ENCODE measurements at regions not wholly inside any gene's neighbourhood (a gene's known extent, or its start where the extent isn't known, plus 50 kb on each side); places are given as distances from the start of the nearest gene placed in this dataset.

GRCh38 chr2:84290537-84290936, 168.5 kb downstream of the SUCLG1 start:
- no peak for DNase-seq (ENCODE audit: low read depth in 4 of 4, low spot score in 3 of 4)

GRCh38 chr2:84288293-84288692, 170.8 kb downstream of the SUCLG1 start:
- DNase-seq (ENCODE audit: low read depth in 4 of 4, low spot score in 3 of 4) = no peak

GRCh38 chr2:84286878-84287277, 172.2 kb downstream of the SUCLG1 start:
- no peak for DNase-seq (ENCODE audit: low read depth in 4 of 4, low spot score in 3 of 4)

- DNase-seq (ENCODE audit: low read depth in 4 of 4, low spot score in 3 of 4) = no peak
Observed at GRCh38 chr2:84285056-84285747, 173.9 kb downstream of the SUCLG1 start.

GRCh38 chr2:84283506-84283905, 175.6 kb downstream of the SUCLG1 start:
- no peak for DNase-seq (ENCODE audit: low read depth in 4 of 4, low spot score in 3 of 4)

- DNase-seq (ENCODE audit: low read depth in 4 of 4, low spot score in 3 of 4) = no peak
Observed at GRCh38 chr2:84281510-84281909, 177.6 kb downstream of the SUCLG1 start.

GRCh38 chr2:84280873-84281272, 178.2 kb downstream of the SUCLG1 start:
- DNase-seq (ENCODE audit: low read depth in 4 of 4, low spot score in 3 of 4) = no peak

GRCh38 chr2:84278386-84278785, 180.7 kb downstream of the SUCLG1 start:
- no peak for DNase-seq (ENCODE audit: low read depth in 4 of 4, low spot score in 3 of 4)

GRCh38 chr2:84276590-84277255, 182.4 kb downstream of the SUCLG1 start:
- no peak for DNase-seq (ENCODE audit: low read depth in 4 of 4, low spot score in 3 of 4)

GRCh38 chr2:84273406-84273805, 185.7 kb downstream of the SUCLG1 start:
- no peak for DNase-seq (ENCODE audit: low read depth in 4 of 4, low spot score in 3 of 4)

- no peak for DNase-seq (ENCODE audit: low read depth in 4 of 4, low spot score in 3 of 4)
Observed at GRCh38 chr2:84271977-84272376, 187.1 kb downstream of the SUCLG1 start.

GRCh38 chr2:84257831-84258230, 201.2 kb downstream of the SUCLG1 start:
- no peak for DNase-seq (ENCODE audit: low read depth in 4 of 4, low spot score in 3 of 4)

GRCh38 chr2:84251651-84252302, 207.3 kb downstream of the SUCLG1 start:
- DNase-seq (ENCODE audit: low read depth in 4 of 4, low spot score in 3 of 4) = no peak

- DNase-seq (ENCODE audit: low read depth in 4 of 4, low spot score in 3 of 4) = no peak
Observed at GRCh38 chr2:84249140-84249539, 209.9 kb downstream of the SUCLG1 start.

- DNase-seq (ENCODE audit: low read depth in 4 of 4, low spot score in 3 of 4) = no peak
Observed at GRCh38 chr2:84247532-84247931, 211.5 kb downstream of the SUCLG1 start.

- DNase-seq (ENCODE audit: low read depth in 4 of 4, low spot score in 3 of 4) = no peak
Observed at GRCh38 chr2:84243788-84244733, 215.0 kb downstream of the SUCLG1 start.

GRCh38 chr2:84238907-84239306, 220.2 kb downstream of the SUCLG1 start:
- DNase-seq (ENCODE audit: low read depth in 4 of 4, low spot score in 3 of 4) = no peak

- DNase-seq (ENCODE audit: low read depth in 4 of 4, low spot score in 3 of 4) = no peak
Observed at GRCh38 chr2:84236288-84236687, 222.8 kb downstream of the SUCLG1 start.

- no peak for DNase-seq (ENCODE audit: low read depth in 4 of 4, low spot score in 3 of 4)
Observed at GRCh38 chr2:84234103-84234502, 225.0 kb downstream of the SUCLG1 start.

GRCh38 chr2:84231478-84231877, 227.6 kb downstream of the SUCLG1 start:
- no peak for DNase-seq (ENCODE audit: low read depth in 4 of 4, low spot score in 3 of 4)

GRCh38 chr2:84224121-84224520, 235.0 kb downstream of the SUCLG1 start:
- DNase-seq (ENCODE audit: low read depth in 4 of 4, low spot score in 3 of 4) = no peak

All from left renal pelvis (tissue), 4 donors.